T-cell (primary cell): ENCODE measurements at regions not wholly inside any gene's neighbourhood (a gene's known extent, or its start where the extent isn't known, plus 50 kb on each side); places are given as distances from the start of the nearest gene placed in this dataset.

Experiments used
- ATAC-seq, 4 experiments: fragments of 200-7000 bp in 3 of 4; fragments of 150-1000 bp in 1 of 4; cut with Tn5 transposase; replicated peaks in 1 of 4; 1 replicate in 3 of 4; 2 replicates in 1 of 4; pipeline ENCODE4 v1.10.0; 2021; ENCODE audit warnings: moderate library complexity in 3 of 4, mild to moderate bottlenecking in 2 of 4, moderate number of reproducible peaks in 1 of 4
- CTCF ChIA-PET, 2 donors: fragments of 300-600 bp; sonication (Branson Sonifier 250); formaldehyde crosslinking; loops; one replicate each; lab custom pipeline; 2022; ENCODE audit warnings: antibody characterized with exemption in 2 of 2; lab: Charles Lee
- POLR2A ChIA-PET, 2 donors: fragments of 300-600 bp; sonication (Branson Sonifier 250); formaldehyde crosslinking; loops; one replicate each; lab custom pipeline; 2022; ENCODE audit warnings: antibody characterized with exemption in 2 of 2; lab: Charles Lee
- DNase-seq, 35 experiments: peaks; one replicate each; pipeline versions ENCODE4 v3.0.0 to v3.0.0-alpha.2; 2013 to 2023
- H3K27ac ChIP-seq: one replicate; pipeline ENCODE4 v1.5.1; 2013; ENCODE audit warnings: low read length
- H3K27me3 ChIP-seq, 2 experiments: replicated peaks in 1 of 2; 1 replicate in 1 of 2; 2 replicates in 1 of 2; pipeline versions ENCODE4 v1.6.1 to v1.7.0; 2013; ENCODE audit warnings: low read length in 1 of 2, mixed read lengths in 1 of 2; ENCODE audit not compliant: control insufficient read depth in 2 of 2, insufficient read depth in 2 of 2; ENCODE audit errors: extremely low read depth in 1 of 2
- H3K36me3 ChIP-seq, 2 donors: 1 replicate in 1 of 2; 2 replicates in 1 of 2; pipeline versions ENCODE4 v1.6.1 to v1.7.0; 2013; ENCODE audit warnings: low read length in 1 of 2; ENCODE audit not compliant: control insufficient read depth in 2 of 2, insufficient read depth in 1 of 2; ENCODE audit errors: extremely low read depth in 1 of 2
- H3K4me1 ChIP-seq, 2 experiments: 1 replicate in 1 of 2; 2 replicates in 1 of 2; pipeline versions ENCODE4 v1.6.1 to v1.7.0; 2013; ENCODE audit warnings: low read length in 2 of 2, mixed read lengths in 1 of 2; ENCODE audit not compliant: insufficient read depth in 2 of 2, control insufficient read depth in 1 of 2; ENCODE audit errors: extremely low read depth in 1 of 2
- H3K4me3 ChIP-seq, 2 donors: 1 replicate in 1 of 2; 2 replicates in 1 of 2; pipeline versions ENCODE4 v1.5.1 to v1.7.0; 2013; ENCODE audit warnings: mild to moderate bottlenecking in 2 of 2, low read length in 1 of 2, moderate library complexity in 1 of 2; ENCODE audit not compliant: control insufficient read depth in 1 of 2; ENCODE audit errors: extremely low read depth in 1 of 2
- H3K9me3 ChIP-seq: 2 replicates; pipeline ENCODE4 v1.7.0; 2013
- H3K27ac Mint-ChIP-seq, 2 donors: one replicate each; pipeline ENCODE4 v1.8.0; 2020 to 2021; ENCODE audit warnings: mild to moderate bottlenecking in 2 of 2, mixed read lengths in 2 of 2
- H3K27me3 Mint-ChIP-seq, 2 donors: one replicate each; pipeline ENCODE4 v1.8.0; 2021 to 2022; ENCODE audit warnings: mixed read lengths in 2 of 2
- H3K36me3 Mint-ChIP-seq: one replicate; pipeline ENCODE4 v1.8.0; 2021; ENCODE audit warnings: mixed read lengths
- H3K4me1 Mint-ChIP-seq, 3 donors: one replicate each; pipeline ENCODE4 v1.8.0; 2020 to 2022; ENCODE audit warnings: mixed read lengths in 3 of 3, mild to moderate bottlenecking in 1 of 3
- H3K4me3 Mint-ChIP-seq, 3 donors: one replicate each; pipeline ENCODE4 v1.8.0; 2020 to 2022; ENCODE audit warnings: mild to moderate bottlenecking in 3 of 3, mixed read lengths in 3 of 3, moderate library complexity in 3 of 3
- H3K9me3 Mint-ChIP-seq, 3 donors: one replicate each; pipeline ENCODE4 v1.8.0; 2020 to 2022; ENCODE audit warnings: mixed read lengths in 3 of 3
- WGBS: methylation state at CpG from one replicate; pipeline ENCODE4 v1.1.5; 2013; ENCODE audit warnings: missing lambda C conversion rate; ENCODE audit not compliant: insufficient coverage; 5-methylcytosine and 5-hydroxymethylcytosine counted together

- Mint-ChIP-seq H3K4me3 (peak overlapping the region in 1 of 3 donors; percentile 40), H3K27me3 (peaks cover 0 to 2% of the 10 kb centered on the region in 2 donors), H3K36me3 (no peaks in the 10 kb centered on the region), H3K9me3 (peaks cover 0 to 5% (median 4%) of the 10 kb centered on the region in 3 donors), H3K4me1 (peaks cover 27 to 32% (median 31%) of the 10 kb centered on the region in 3 donors), H3K27ac (peak overlapping the region; percentile 73 to 81)
- Histone ChIP-seq H3K4me1 (peaks cover 11 to 35% of the 10 kb centered on the region in 2 experiments), H3K36me3 (no peaks in the 10 kb centered on the region), H3K27ac (no peak overlapping the region), H3K9me3 (no peaks in the 10 kb centered on the region), H3K27me3 (peaks cover 0 to 4% of the 10 kb centered on the region in 2 experiments), H3K4me3 (no peak overlapping the region)
- DNase-seq (no peak), ATAC-seq (peak in 1 of 4 experiments; percentile 41)
- ChIA-PET CTCF (no interaction called here), POLR2A (no interaction called here)
- no CpG with 5 or more reads among the region's 1 CpG for WGBS
These were observed 86.3 kb upstream of the GRIP1 start for GRCh38 chr12:66765204-66765603.

- CTCF ChIA-PET = interaction anchor here (0.6 kb wide), 2 partner anchors 170 to 613 kb away, joined by 3 to 4 read pairs; no protein-coding TSS in a partner anchor
- no peak for ATAC-seq
- H3K27ac Mint-ChIP-seq = no peak overlapping the region
- no peak for DNase-seq
- Histone ChIP-seq H3K36me3 (no peaks in the 10 kb centered on the region), H3K9me3 (no peaks in the 10 kb centered on the region), H3K27me3 (peaks cover 0 to 4% of the 10 kb centered on the region in 2 experiments), H3K27ac (no peak overlapping the region), H3K4me3 (no peak overlapping the region), H3K4me1 (peaks cover 11 to 35% of the 10 kb centered on the region in 2 experiments)
- peaks cover 0 to 2% of the 10 kb centered on the region in 2 donors for H3K27me3 Mint-ChIP-seq
- peaks cover 27 to 32% (median 31%) of the 10 kb centered on the region in 3 donors for H3K4me1 Mint-ChIP-seq
- H3K36me3 Mint-ChIP-seq = no peaks in the 10 kb centered on the region
- peak overlapping the region in 1 of 3 donors; percentile 49 for H3K4me3 Mint-ChIP-seq
- no peaks in the 10 kb centered on the region for H3K9me3 Mint-ChIP-seq
- POLR2A ChIA-PET = no interaction called here
- WGBS = no CpG with 5 or more reads among the region's 7 CpGs
These were observed 88.7 kb upstream of the GRIP1 start for GRCh38 chr12:66767536-66767935.

GRCh38 chr12:66768293-66768692 is 89.4 kb upstream of the GRIP1 start:
- Histone ChIP-seq H3K4me3 (no peak overlapping the region), H3K27ac (no peak overlapping the region), H3K4me1 (peaks cover 11 to 35% of the 10 kb centered on the region in 2 experiments), H3K9me3 (no peaks in the 10 kb centered on the region), H3K27me3 (peaks cover 0 to 4% of the 10 kb centered on the region in 2 experiments), H3K36me3 (no peaks in the 10 kb centered on the region)
- WGBS = no CpG with 5 or more reads among the region's 5 CpGs
- POLR2A ChIA-PET = no interaction called here
- CTCF ChIA-PET = interaction anchor here in 1 of 2 donors (0.6 kb wide), 1 partner anchor 817 kb away, joined by 3 read pairs; no protein-coding TSS in a partner anchor
- ATAC-seq (no peak), DNase-seq (no peak)
- H3K36me3 Mint-ChIP-seq = no peaks in the 10 kb centered on the region
- H3K27ac Mint-ChIP-seq = no peak overlapping the region
- H3K27me3 Mint-ChIP-seq = peaks cover 0 to 2% of the 10 kb centered on the region in 2 donors
- H3K4me3 Mint-ChIP-seq = no peak overlapping the region
- no peaks in the 10 kb centered on the region for H3K9me3 Mint-ChIP-seq
- peaks cover 27 to 32% (median 31%) of the 10 kb centered on the region in 3 donors for H3K4me1 Mint-ChIP-seq

- no peak overlapping the region for H3K4me3 Mint-ChIP-seq
- POLR2A ChIA-PET = interaction anchor here in 1 of 2 donors (0.6 kb wide), 2 partner anchors 60 to 614 kb away, joined by 3 to 4 read pairs; no protein-coding TSS in a partner anchor
- peaks cover 15 to 30% (median 30%) of the 10 kb centered on the region in 3 donors for H3K4me1 Mint-ChIP-seq
- no peaks in the 10 kb centered on the region for H3K36me3 ChIP-seq
- no peaks in the 10 kb centered on the region for H3K9me3 Mint-ChIP-seq
- ATAC-seq = no peak
- no peak overlapping the region for H3K27ac Mint-ChIP-seq
- no peak overlapping the region for H3K4me3 ChIP-seq
- no peaks in the 10 kb centered on the region for H3K27me3 ChIP-seq
- H3K27ac ChIP-seq = no peak overlapping the region
- peaks cover 9 to 25% of the 10 kb centered on the region in 2 experiments for H3K4me1 ChIP-seq
- CTCF ChIA-PET = interaction anchor here in 1 of 2 donors (1.2 kb wide), 1 partner anchor 10 kb away, joined by 3 read pairs; no protein-coding TSS in a partner anchor
- no peaks in the 10 kb centered on the region for H3K9me3 ChIP-seq
- H3K36me3 Mint-ChIP-seq = no peaks in the 10 kb centered on the region
- H3K27me3 Mint-ChIP-seq = no peaks in the 10 kb centered on the region
- DNase-seq = no peak
These were observed 96.1 kb upstream of the GRIP1 start for GRCh38 chr12:66774929-66775328.

GRCh38 chr12:66775871-66776270 is 97.0 kb upstream of the GRIP1 start:
- no peak overlapping the region for H3K4me3 Mint-ChIP-seq
- no peaks in the 10 kb centered on the region for H3K36me3 Mint-ChIP-seq
- H3K27ac ChIP-seq = peak overlapping the region; percentile 30
- no peaks in the 10 kb centered on the region for H3K36me3 ChIP-seq
- no peak for DNase-seq
- WGBS = 100% methylated on average over 1 of the region's 4 CpGs
- POLR2A ChIA-PET = no interaction called here
- H3K4me1 Mint-ChIP-seq = peaks cover 15 to 30% (median 30%) of the 10 kb centered on the region in 3 donors
- no peaks in the 10 kb centered on the region for H3K9me3 Mint-ChIP-seq
- no peaks in the 10 kb centered on the region for H3K27me3 ChIP-seq
- no peaks in the 10 kb centered on the region for H3K27me3 Mint-ChIP-seq
- ATAC-seq = no peak
- no peaks in the 10 kb centered on the region for H3K9me3 ChIP-seq
- CTCF ChIA-PET = interaction anchor here in 1 of 2 donors (1.2 kb wide), 1 partner anchor 9 kb away, joined by 3 read pairs; no protein-coding TSS in a partner anchor
- H3K4me1 ChIP-seq = peaks cover 9 to 25% of the 10 kb centered on the region in 2 experiments
- no peak overlapping the region for H3K27ac Mint-ChIP-seq
- H3K4me3 ChIP-seq = no peak overlapping the region

- H3K9me3 Mint-ChIP-seq = no peaks in the 10 kb centered on the region
- peak overlapping the region; percentile 92 to 94 for H3K27ac Mint-ChIP-seq
- peak overlapping the region in 1 of 2 donors; percentile 15 for H3K4me3 ChIP-seq
- ChIA-PET POLR2A (no interaction called here), CTCF (no interaction called here)
- peak in 34 of 35 experiments; percentile 2 to 68 (median 29) for DNase-seq
- no peaks in the 10 kb centered on the region for H3K36me3 ChIP-seq
- ATAC-seq = peak; percentile 92 to 100 (median 97)
- H3K4me1 Mint-ChIP-seq = peaks cover 15 to 33% (median 30%) of the 10 kb centered on the region in 3 donors
- 0% methylated on average over 1 of the region's 2 CpGs for WGBS
- H3K36me3 Mint-ChIP-seq = no peaks in the 10 kb centered on the region
- H3K4me1 ChIP-seq = peaks cover 9 to 25% of the 10 kb centered on the region in 2 experiments
- H3K27me3 ChIP-seq = no peaks in the 10 kb centered on the region
- H3K4me3 Mint-ChIP-seq = peak overlapping the region; percentile 24 to 44 (median 25)
- no peaks in the 10 kb centered on the region for H3K9me3 ChIP-seq
- no peaks in the 10 kb centered on the region for H3K27me3 Mint-ChIP-seq
- peak overlapping the region; percentile 60 for H3K27ac ChIP-seq
These were observed 98.1 kb upstream of the GRIP1 start for GRCh38 chr12:66776974-66777373.
